H1 (cell line): ENCODE measurements at regions not wholly inside any gene's neighbourhood (a gene's known extent, or its start where the extent isn't known, plus 50 kb on each side); places are given as distances from the start of the nearest gene placed in this dataset.
A peak's percentile ranks its signal among the peaks of the same experiment; 100 is the strongest.

Experiments
- CTCF ChIA-PET: fragments of 300-600 bp; sonication (Branson Sonifier 250); formaldehyde crosslinking; loops from one replicate; lab custom pipeline; 2021; ENCODE audit not compliant: partially characterized antibody; lab: Charles Lee
- POLR2A ChIA-PET: fragments of 300-600 bp; sonication (Branson Sonifier 250); formaldehyde crosslinking; loops from one replicate; lab custom pipeline; 2021; ENCODE audit warnings: inconsistent platforms; ENCODE audit not compliant: partially characterized antibody; lab: Charles Lee
- DNase-seq, 2 experiments: peaks; one replicate each; pipeline versions ENCODE4 v3.0.0 to v3.0.0-alpha.2; 2010 to 2022; ENCODE audit warnings: low spot score in 2 of 2, low read depth in 1 of 2, mixed read lengths in 1 of 2
- FAIRE-seq: peaks from 2 replicates; lab custom pipeline; 2011; peaks lifted over from hg19 to GRCh38; lab: Jason Lieb, UNC
- H2AFZ ChIP-seq: 2 replicates; pipeline ENCODE4 v1.8.1; 2012; ENCODE audit warnings: low read length, inconsistent platforms
- H2AK5ac ChIP-seq: 2 replicates; pipeline ENCODE4 v1.6.1; 2013; ENCODE audit warnings: low read depth, low read length
- H2BK120ac ChIP-seq: replicated peaks from 2 replicates; pipeline ENCODE3; 2013; ENCODE audit warnings: low read depth, low read length, inconsistent platforms
- H2BK12ac ChIP-seq: 2 replicates; pipeline ENCODE4 v1.6.1; 2013; ENCODE audit warnings: low read depth, low read length
- H2BK15ac ChIP-seq: 2 replicates; pipeline ENCODE4 v1.6.1; 2013; ENCODE audit warnings: low read length
- H2BK20ac ChIP-seq: 2 replicates; pipeline ENCODE4 v1.6.1; 2013; ENCODE audit warnings: low read length
- H2BK5ac ChIP-seq: 2 replicates; pipeline ENCODE4 v1.6.1; 2013; ENCODE audit warnings: low read depth, low read length
- H3K14ac ChIP-seq: 2 replicates; pipeline ENCODE4 v1.6.1; 2013; ENCODE audit warnings: inconsistent platforms; ENCODE audit not compliant: insufficient read length
- H3K18ac ChIP-seq: 2 replicates; pipeline ENCODE4 v1.6.1; 2013; ENCODE audit warnings: low read length; ENCODE audit errors: extremely low read depth
- H3K23ac ChIP-seq: 2 replicates; pipeline ENCODE4 v1.6.1; 2013; ENCODE audit warnings: inconsistent platforms; ENCODE audit not compliant: insufficient read length
- H3K23me2 ChIP-seq: 2 replicates; pipeline ENCODE4 v1.6.1; 2013; ENCODE audit warnings: low read depth, low read length
- H3K27ac ChIP-seq: 2 replicates; pipeline ENCODE4 v1.6.1; 2011; ENCODE audit warnings: low read depth, low read length, inconsistent platforms
- H3K27me3 ChIP-seq, 4 experiments: replicated peaks in 1 of 4; 1 replicate in 1 of 4; 2 replicates in 3 of 4; pipeline versions ENCODE4 v1.6.1 to v1.8.1; 2011 to 2013; ENCODE audit warnings: low read length in 3 of 4, mild to moderate bottlenecking in 3 of 4, inconsistent platforms in 2 of 4, mixed read lengths in 2 of 4, moderate library complexity in 1 of 4; ENCODE audit not compliant: control insufficient read depth in 3 of 4, insufficient read depth in 3 of 4; ENCODE audit errors: extremely low read depth in 1 of 4
- H3K36me3 ChIP-seq, 4 experiments: 2 replicates each; pipeline versions ENCODE4 v1.6.1 to v1.8.1; 2011 to 2013; ENCODE audit warnings: mild to moderate bottlenecking in 4 of 4, low read length in 3 of 4, moderate library complexity in 2 of 4, control low read depth in 1 of 4, inconsistent platforms in 1 of 4; ENCODE audit not compliant: insufficient read depth in 4 of 4, control insufficient read depth in 2 of 4
- H3K4ac ChIP-seq: replicated peaks from 2 replicates; pipeline ENCODE3; 2013; ENCODE audit warnings: low read length, low read depth, mixed read lengths, inconsistent platforms; ENCODE audit not compliant: insufficient read length
- H3K4me1 ChIP-seq, 4 experiments: replicated peaks in 1 of 4; 1 replicate in 1 of 4; 2 replicates in 3 of 4; pipeline versions ENCODE4 v1.6.1 to v1.8.1; 2011 to 2013; ENCODE audit warnings: low read length in 3 of 4, inconsistent platforms in 2 of 4, mixed read lengths in 1 of 4; ENCODE audit not compliant: insufficient read depth in 4 of 4, control insufficient read depth in 3 of 4
- H3K4me2 ChIP-seq, 2 experiments: 2 replicates each; pipeline versions ENCODE4 v1.6.1 to v1.8.1; 2011 to 2013; ENCODE audit warnings: low read depth in 2 of 2, low read length in 2 of 2, control low read depth in 1 of 2, inconsistent platforms in 1 of 2, mild to moderate bottlenecking in 1 of 2; ENCODE audit not compliant: insufficient read depth in 1 of 2
- H3K4me3 ChIP-seq, 4 experiments: fragments of 200-600, 300-600 bp in 1 of 4; sonication (generic), shearing (Covaris generic), sonication (Bioruptor Twin) in 1 of 4; 2 replicates each; pipeline versions ENCODE4 v1.5.1 to v1.8.1; 2011 to 2016; ENCODE audit warnings: low read length in 4 of 4, low read depth in 3 of 4, control low read depth in 2 of 4, inconsistent platforms in 2 of 4, mild to moderate bottlenecking in 2 of 4, mixed read lengths in 1 of 4, moderate library complexity in 1 of 4; ENCODE audit not compliant: insufficient read depth in 2 of 4; ENCODE audit errors: extremely low read depth in 1 of 4
- H3K56ac ChIP-seq: replicated peaks from 2 replicates; pipeline ENCODE3; 2013; ENCODE audit warnings: low read depth, mild to moderate bottlenecking, mixed read lengths, low read length, inconsistent platforms; ENCODE audit not compliant: insufficient read length
- H3K79me1 ChIP-seq: 2 replicates; pipeline ENCODE4 v1.6.1; 2013; ENCODE audit warnings: low read depth, low read length, control low read depth
- H3K79me2 ChIP-seq, 2 experiments: 2 replicates each; pipeline versions ENCODE4 v1.6.1 to v1.8.1; 2012 to 2013; ENCODE audit warnings: low read length in 2 of 2, mild to moderate bottlenecking in 2 of 2, inconsistent platforms in 1 of 2; ENCODE audit not compliant: insufficient read depth in 2 of 2, control insufficient read depth in 1 of 2
- H3K9ac ChIP-seq, 4 experiments: replicated peaks in 1 of 4; 1 replicate in 1 of 4; 2 replicates in 3 of 4; pipeline versions ENCODE4 v1.6.1 to v1.8.1; 2011 to 2013; ENCODE audit warnings: low read depth in 3 of 4, low read length in 3 of 4, control low read depth in 2 of 4, mild to moderate bottlenecking in 2 of 4, moderate library complexity in 2 of 4, inconsistent platforms in 1 of 4; ENCODE audit errors: extremely low read depth in 1 of 4
- H3K9me3 ChIP-seq, 2 experiments: 2 replicates each; pipeline versions ENCODE4 v1.6.1 to v1.8.1; 2012 to 2013; ENCODE audit warnings: mild to moderate bottlenecking in 2 of 2, moderate library complexity in 2 of 2, control low read depth in 1 of 2, inconsistent platforms in 1 of 2, low read depth in 1 of 2, low read length in 1 of 2, mixed read lengths in 1 of 2; ENCODE audit not compliant: insufficient read depth in 2 of 2
- H4K20me1 ChIP-seq, 2 experiments: replicated peaks in 1 of 2; 2 replicates each; pipeline versions ENCODE3 to v1.8.1; 2011 to 2013; ENCODE audit warnings: inconsistent platforms in 2 of 2, low read length in 2 of 2, mild to moderate bottlenecking in 1 of 2; ENCODE audit not compliant: insufficient read depth in 2 of 2, control insufficient read depth in 1 of 2
- H4K5ac ChIP-seq: 2 replicates; pipeline ENCODE4 v1.6.1; 2013; ENCODE audit warnings: low read length, low read depth, mixed read lengths, inconsistent platforms; ENCODE audit not compliant: insufficient read length
- H4K8ac ChIP-seq: 2 replicates; pipeline ENCODE4 v1.8.0; 2013; ENCODE audit warnings: mild to moderate bottlenecking, moderate library complexity, low read length, inconsistent platforms; ENCODE audit not compliant: insufficient read depth; ENCODE audit errors: extremely low read depth
- H4K91ac ChIP-seq: replicated peaks from 2 replicates; pipeline ENCODE3; 2013; ENCODE audit warnings: low read length, mixed read lengths, inconsistent platforms; ENCODE audit not compliant: insufficient read length
- ASH2L ChIP-seq: fragments of 200-600, 300-600 bp; sonication (generic); IDR thresholded peaks from one replicate; pipeline ENCODE4 v1.7.1; 2017; ENCODE audit warnings: low read length
- CTCF ChIP-seq, 3 experiments: IDR thresholded peaks; 1 replicate in 2 of 3; 2 replicates in 1 of 3; pipeline versions ENCODE4 v1.5.1 to v1.6.1; 2011; ENCODE audit warnings: low read length in 3 of 3, mild to moderate bottlenecking in 3 of 3, inconsistent platforms in 2 of 3, low read depth in 1 of 3, moderate library complexity in 1 of 3; ENCODE audit not compliant: insufficient read depth in 1 of 3; ENCODE audit errors: control extremely low read depth in 1 of 3
- EP300 ChIP-seq, 2 experiments: IDR thresholded peaks; 1 replicate in 1 of 2; 2 replicates in 1 of 2; pipeline ENCODE4 v1.6.1; 2011 to 2012; ENCODE audit warnings: low read depth in 2 of 2, low read length in 2 of 2, mild to moderate bottlenecking in 2 of 2, borderline replicate concordance in 1 of 2, inconsistent platforms in 1 of 2, moderate library complexity in 1 of 2
- EZH2 ChIP-seq: fragments of 200-600 bp; sonication (generic); IDR thresholded peaks from 2 replicates; pipeline ENCODE4 v1.7.1; 2012; ENCODE audit warnings: low read depth, mild to moderate bottlenecking, moderate library complexity, low read length, inconsistent platforms; ENCODE audit not compliant: severe bottlenecking
- FOSL1 ChIP-seq: IDR thresholded peaks from 2 replicates; pipeline ENCODE4 v1.6.1; 2011; ENCODE audit warnings: mild to moderate bottlenecking, low read depth, low read length, moderate library complexity; ENCODE audit not compliant: insufficient read depth
- SP2 ChIP-seq: IDR thresholded peaks from 2 replicates; pipeline ENCODE4 v1.6.1; 2012; ENCODE audit warnings: mild to moderate bottlenecking, low read length, inconsistent platforms
- WGBS, 2 experiments: shearing (Covaris generic) in 1 of 2; methylation state at CpG; one replicate each; pipeline versions ENCODE4 v1.1.6 to v1.1.7; 2013 to 2015; ENCODE audit warnings: low lambda C conversion rate in 2 of 2, mixed read lengths in 2 of 2, inconsistent platforms in 1 of 2, low coverage in 1 of 2, missing lambda C conversion rate in 1 of 2; ENCODE audit not compliant: insufficient replicate concordance in 2 of 2, insufficient coverage in 1 of 2, insufficient read length in 1 of 2; ENCODE audit errors: extremely low coverage in 1 of 2, missing lambda C conversion rate in 1 of 2; 5-methylcytosine and 5-hydroxymethylcytosine counted together

- Histone ChIP-seq H3K23ac (peak overlapping the region; percentile 76), H2BK15ac (no peak overlapping the region), H3K36me3 (no peaks in the 10 kb centered on the region), H4K5ac (no peak overlapping the region), H2BK12ac (no peak overlapping the region), H2BK120ac (no peak overlapping the region), H3K18ac (no peak overlapping the region), H2BK20ac (no peak overlapping the region), H3K23me2 (no peaks in the 10 kb centered on the region), H3K79me1 (no peaks in the 10 kb centered on the region), H3K27ac (no peak overlapping the region), H2BK5ac (no peak overlapping the region), H4K8ac (no peak overlapping the region), H3K4me2 (no peak overlapping the region), H3K4me3 (no peak overlapping the region), H3K4ac (no peak overlapping the region), H3K4me1 (no peaks in the 10 kb centered on the region), H3K9ac (no peak overlapping the region), H4K91ac (no peak overlapping the region), H3K79me2 (no peaks in the 10 kb centered on the region), H4K20me1 (no peaks in the 10 kb centered on the region), H2AFZ (no peak overlapping the region), H3K27me3 (no peaks in the 10 kb centered on the region), H3K9me3 (0 out of 4 replicates have a peak, but pooled peaks cover 0 to 2% of the 10 kb centered on the region in 2 experiments), H3K14ac (no peak overlapping the region), H3K56ac (no peak overlapping the region), H2AK5ac (no peak overlapping the region)
- ChIA-PET POLR2A (no interaction called here), CTCF (interaction anchor here (1.3 kb wide), 1 partner anchor 19 kb away, joined by 3 read pairs; no protein-coding TSS in a partner anchor)
- no peak for TF ChIP-seq FOSL1
- TF ChIP-seq EP300 (IDR thresholded peaks at IDR 0.05; ENCODE audit: borderline replicate concordance in 1 of 2, low read depth in 2 of 2, low read length in 2 of 2) = no peak
- TF ChIP-seq SP2 = no peak
- TF ChIP-seq CTCF (IDR thresholded peaks at IDR 0.05; ENCODE audit: control extremely low read depth in 1 of 3, insufficient read depth in 1 of 3, low read depth in 1 of 3, low read length in 3 of 3) = no peak
- TF ChIP-seq EZH2 = no peak
- TF ChIP-seq ASH2L = no peak
- DNase-seq (no peak), FAIRE-seq (no peak)
- 98% methylated on average over 3 of the region's 3 CpGs; no CpG with 5 or more reads in 1 of the 2 experiments for WGBS, 2 experiments
Measured at GRCh38 chr12:92049403-92049802, 96.2 kb downstream of the BTG1 start.
